ENCODE measurements at regions not wholly inside any gene's neighbourhood (a gene's known extent, or its start where the extent isn't known, plus 50 kb on each side); places are given as distances from the start of the nearest gene placed in this dataset.

DNA sequence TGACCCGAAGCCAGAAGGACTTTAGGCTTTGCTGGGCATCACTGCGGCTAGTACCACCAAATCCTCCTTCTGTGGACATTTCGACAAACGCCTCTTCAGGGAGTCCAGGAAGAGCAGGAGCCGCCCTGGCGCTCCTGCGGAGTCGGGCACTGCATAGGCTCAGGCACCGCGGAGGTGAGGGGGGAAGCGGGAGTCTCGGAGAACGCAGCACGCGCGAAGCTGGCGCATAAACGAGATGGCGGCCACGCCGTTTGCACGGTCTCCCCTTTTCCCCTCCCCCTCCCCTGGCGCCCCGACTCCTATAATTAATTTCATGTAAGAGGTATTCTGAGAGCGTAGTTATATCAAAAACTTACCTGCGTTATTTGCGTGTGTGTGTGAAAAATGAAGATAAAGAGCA lies 137.8 kb upstream of the GAS1 start:
- intact Hi-C loops (cut with micrococcal nuclease), result no loop called here
- no peak for ATAC-seq
- WGBS (ENCODE audit: insufficient coverage), result 96% methylated on average over 16 of the region's 27 CpGs

DNA sequence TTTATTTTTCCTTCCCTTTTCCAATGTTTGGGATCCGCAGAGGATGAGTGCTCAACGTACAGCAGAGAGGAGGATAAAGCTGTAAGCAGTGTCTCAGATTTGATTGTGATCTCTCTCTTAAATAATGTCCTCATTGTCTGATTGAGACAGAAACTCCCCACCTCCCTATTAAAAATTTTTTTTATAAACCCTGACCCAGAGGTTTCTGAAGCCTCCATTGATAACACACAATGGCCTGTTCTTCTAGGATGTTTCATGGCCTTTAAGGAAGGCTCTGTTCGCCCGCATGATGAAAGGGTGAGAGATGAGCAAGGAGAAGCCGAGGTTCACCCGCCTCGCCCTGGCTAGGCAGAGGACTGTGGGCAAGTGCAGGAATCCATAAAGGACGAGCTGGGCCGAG lies 138.2 kb upstream of the GAS1 start:
- Histone ChIP-seq H3K9me3 (ENCODE audit: control insufficient read depth, insufficient read depth, low read length) (no peaks in the 10 kb centered on the region), H3K4me3 (ENCODE audit: low read length) (no peak overlapping the region), H3K27ac (ENCODE audit: low read length) (no peak overlapping the region), H3K36me3 (ENCODE audit: control insufficient read depth, insufficient read depth, low read length) (no peaks in the 10 kb centered on the region), H3K27me3 (ENCODE audit: control insufficient read depth, insufficient read depth, low read length) (no peaks in the 10 kb centered on the region), H3K4me1 (ENCODE audit: control insufficient read depth, insufficient read depth, low read length) (no peaks in the 10 kb centered on the region)
- intact Hi-C loops (cut with micrococcal nuclease), result no loop called here
- ATAC-seq, result no peak
- TF ChIP-seq CTCF (IDR thresholded peaks at IDR 0.05), result no peak
- WGBS (ENCODE audit: insufficient coverage), result 91% methylated on average over 7 of the region's 9 CpGs
- Mint-ChIP-seq H3K27ac (no peak overlapping the region), H3K4me1 (no peaks in the 10 kb centered on the region), H3K9me3 (no peaks in the 10 kb centered on the region), H3K4me3 (no peak overlapping the region), H3K36me3 (no peaks in the 10 kb centered on the region), H3K27me3 (ENCODE audit: low read depth in 2 of 2) (no peaks in the 10 kb centered on the region)
- no peak for DNase-seq

More for the DNA sequence above, 137.8 kb upstream of the GAS1 start:
- Mint-ChIP-seq H3K9me3 (no peaks in the 10 kb centered on the region), H3K27me3 (ENCODE audit: low read depth in 2 of 2) (no peaks in the 10 kb centered on the region), H3K36me3 (no peaks in the 10 kb centered on the region), H3K4me3 (no peak overlapping the region), H3K27ac (no peak overlapping the region), H3K4me1 (no peaks in the 10 kb centered on the region)
- no peak for TF ChIP-seq CTCF (IDR thresholded peaks at IDR 0.05)
- no peaks in the 10 kb centered on the region for H3K4me1 ChIP-seq (ENCODE audit: control insufficient read depth, insufficient read depth, low read length)
- no peak for DNase-seq
- no peak overlapping the region for H3K27ac ChIP-seq (ENCODE audit: low read length)
- no peaks in the 10 kb centered on the region for H3K27me3 ChIP-seq (ENCODE audit: control insufficient read depth, insufficient read depth, low read length)
- H3K9me3 ChIP-seq (ENCODE audit: control insufficient read depth, insufficient read depth, low read length), result no peaks in the 10 kb centered on the region
- H3K36me3 ChIP-seq (ENCODE audit: control insufficient read depth, insufficient read depth, low read length), result no peaks in the 10 kb centered on the region
- H3K4me3 ChIP-seq (ENCODE audit: low read length), result no peak overlapping the region

DNA sequence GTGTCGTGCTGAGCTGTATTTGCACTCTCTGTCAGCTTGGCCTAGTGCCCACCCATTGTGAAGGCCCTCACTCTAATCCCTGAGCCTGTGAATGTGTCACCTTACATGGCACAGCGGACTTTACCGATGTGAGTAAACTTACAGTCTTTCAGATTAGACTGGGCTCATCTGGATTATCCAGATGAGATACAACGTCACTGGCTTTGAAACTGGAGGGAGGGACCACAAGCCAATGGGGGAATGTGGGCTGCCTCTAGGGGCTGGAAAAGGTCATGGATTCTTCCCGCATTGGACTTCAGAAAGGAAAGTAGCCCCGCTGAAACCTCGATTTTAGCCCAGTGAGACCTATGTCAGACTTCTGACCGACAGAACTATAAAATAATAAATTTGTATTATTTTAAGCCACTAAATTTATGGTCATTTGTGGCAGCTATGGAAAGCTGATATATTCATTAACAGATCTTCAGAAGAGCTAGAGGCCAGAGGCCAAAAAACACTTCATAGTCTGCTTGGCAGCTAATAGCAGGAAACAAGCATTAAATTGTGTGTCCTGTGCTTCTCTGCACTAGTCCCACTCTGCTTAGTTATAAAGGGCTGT lies 139.0 kb upstream of the GAS1 start:
- Histone ChIP-seq H3K4me1 (ENCODE audit: control insufficient read depth, insufficient read depth, low read length) (no peaks in the 10 kb centered on the region), H3K27ac (ENCODE audit: low read length) (no peak overlapping the region), H3K27me3 (ENCODE audit: control insufficient read depth, insufficient read depth, low read length) (no peaks in the 10 kb centered on the region), H3K4me3 (ENCODE audit: low read length) (no peak overlapping the region), H3K36me3 (ENCODE audit: control insufficient read depth, insufficient read depth, low read length) (no peaks in the 10 kb centered on the region), H3K9me3 (ENCODE audit: control insufficient read depth, insufficient read depth, low read length) (no peaks in the 10 kb centered on the region)
- Mint-ChIP-seq H3K4me1 (no peaks in the 10 kb centered on the region), H3K4me3 (no peak overlapping the region), H3K27ac (no peak overlapping the region), H3K9me3 (no peaks in the 10 kb centered on the region), H3K36me3 (no peaks in the 10 kb centered on the region), H3K27me3 (ENCODE audit: low read depth in 2 of 2) (peaks cover 0 to under 1% of the 10 kb centered on the region in 2 donors)
- no peak for ATAC-seq
- WGBS (ENCODE audit: insufficient coverage), result 92% methylated on average over 5 of the region's 8 CpGs
- DNase-seq, result no peak
- TF ChIP-seq CTCF (IDR thresholded peaks at IDR 0.05), result no peak
- intact Hi-C loops (cut with micrococcal nuclease), result no loop called here

DNA sequence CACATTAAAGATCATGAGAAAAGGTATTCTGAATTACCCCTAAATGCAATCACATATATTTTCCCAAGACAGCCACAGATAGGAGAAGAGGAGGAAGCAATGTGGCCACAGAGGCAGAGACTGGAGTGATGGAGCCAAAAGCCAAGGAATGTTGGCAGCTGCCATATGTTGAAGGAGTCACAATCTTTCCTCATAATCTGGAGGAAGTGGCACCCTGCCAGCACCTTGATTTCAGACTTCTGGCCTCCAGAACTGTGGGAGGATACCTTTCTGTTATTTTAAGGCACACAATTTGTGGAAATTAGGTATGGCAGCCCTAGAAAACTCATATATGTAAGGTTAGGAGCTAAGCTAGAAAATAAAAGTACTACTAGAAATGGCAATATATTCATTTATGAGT lies 139.9 kb upstream of the GAS1 start:
- DNase-seq, result no peak
- no peak for ATAC-seq
- no peaks in the 10 kb centered on the region for H3K36me3 Mint-ChIP-seq
- Histone ChIP-seq H3K36me3 (ENCODE audit: control insufficient read depth, insufficient read depth, low read length) (no peaks in the 10 kb centered on the region), H3K4me3 (ENCODE audit: low read length) (no peak overlapping the region), H3K27ac (ENCODE audit: low read length) (no peak overlapping the region), H3K4me1 (ENCODE audit: control insufficient read depth, insufficient read depth, low read length) (no peaks in the 10 kb centered on the region), H3K9me3 (ENCODE audit: control insufficient read depth, insufficient read depth, low read length) (no peaks in the 10 kb centered on the region), H3K27me3 (ENCODE audit: control insufficient read depth, insufficient read depth, low read length) (no peaks in the 10 kb centered on the region)
- no peak for TF ChIP-seq CTCF (IDR thresholded peaks at IDR 0.05)
- H3K9me3 Mint-ChIP-seq, result no peaks in the 10 kb centered on the region
- intact Hi-C loops (cut with micrococcal nuclease), result no loop called here
- H3K4me1 Mint-ChIP-seq, result no peaks in the 10 kb centered on the region
- no peak overlapping the region for H3K4me3 Mint-ChIP-seq
- H3K27ac Mint-ChIP-seq, result no peak overlapping the region
- H3K27me3 Mint-ChIP-seq (ENCODE audit: low read depth in 2 of 2), result peaks cover 0 to 5% of the 10 kb centered on the region in 2 donors
